ENCODE measurements at regions not wholly inside any gene's neighbourhood (a gene's known extent, or its start where the extent isn't known, plus 50 kb on each side); places are given as distances from the start of the nearest gene placed in this dataset.

- DNase-seq (no peak), ATAC-seq (no peak)
- intact Hi-C loops (cut with DNase I, micrococcal nuclease): no loop called here
Measured at GRCh38 chr12:89762498-89763170, 54.0 kb upstream of the ATP2B1 start.

GRCh38 chr12:89760783-89761182, 52.1 kb upstream of the ATP2B1 start:
- DNase-seq: no peak
- no peak for ATAC-seq
- intact Hi-C loops (cut with DNase I, micrococcal nuclease): no loop called here
